SK-N-SH treated with all-trans-retinoic acid at 6 μM for 48 hours (cell line): ENCODE measurements at regions not wholly inside any gene's neighbourhood (a gene's known extent, or its start where the extent isn't known, plus 50 kb on each side); places are given as distances from the start of the nearest gene placed in this dataset.

ENCODE experiments used
- ATAC-seq: fragments of 200-7000 bp; cut with Tn5 transposase; 3 replicates; pipeline ENCODE4 v1.9.1; 2020; ENCODE audit warnings: mild to moderate bottlenecking, moderate library complexity
- ARNTL ChIP-seq: fragments of 450-650 bp; formaldehyde crosslinking; IDR thresholded peaks from 2 replicates; pipeline ENCODE4 v1.5.0; 2020; ENCODE audit warnings: low read depth, mild to moderate bottlenecking, moderate library complexity, borderline replicate concordance
- BACH2 ChIP-seq: fragments of 250-450 bp; sonication (Bioruptor Pico); IDR thresholded peaks from 2 replicates; pipeline ENCODE4 v1.9.0; 2021; ENCODE audit warnings: mild to moderate bottlenecking, borderline replicate concordance
- CSDC2 ChIP-seq: fragments of 250-450 bp; sonication (Bioruptor Pico); IDR thresholded peaks from 2 replicates; pipeline ENCODE4 v1.5.0; 2020; ENCODE audit warnings: mild to moderate bottlenecking, moderate library complexity
- ESRRG ChIP-seq: fragments of 250-450 bp; sonication (Bioruptor Pico); IDR thresholded peaks from 2 replicates; pipeline ENCODE4 v1.6.1; 2021; ENCODE audit warnings: mild to moderate bottlenecking
- GLIS3 ChIP-seq: fragments of 250-450 bp; sonication (Bioruptor Pico); IDR thresholded peaks from 2 replicates; pipeline ENCODE4 v1.5.0; 2020; ENCODE audit warnings: mild to moderate bottlenecking, moderate library complexity
- ISL1 ChIP-seq: fragments of 250-450 bp; sonication (Bioruptor Pico); IDR thresholded peaks from 2 replicates; pipeline ENCODE4 v2.1.2; 2022; ENCODE audit warnings: mild to moderate bottlenecking, moderate library complexity
- OSR1 ChIP-seq: fragments of 250-450 bp; sonication (Bioruptor Pico); IDR thresholded peaks from 2 replicates; pipeline ENCODE4 v1.8.0; 2022; ENCODE audit warnings: moderate library complexity, mild to moderate bottlenecking, inconsistent platforms
- PPARA ChIP-seq: fragments of 250-450 bp; sonication (Bioruptor Pico); IDR thresholded peaks from 2 replicates; pipeline ENCODE4 v1.5.0; 2020; ENCODE audit warnings: mild to moderate bottlenecking, borderline replicate concordance
- RARB ChIP-seq: fragments of 250-450 bp; sonication (Bioruptor Pico); IDR thresholded peaks from 2 replicates; pipeline ENCODE4 v1.8.0; 2021; ENCODE audit warnings: mild to moderate bottlenecking, moderate library complexity
- SNAI2 ChIP-seq: fragments of 250-450 bp; sonication (Bioruptor Pico); IDR thresholded peaks from 2 replicates; pipeline ENCODE4 v1.5.0; 2020; ENCODE audit warnings: mild to moderate bottlenecking, moderate library complexity
- TCF4 ChIP-seq: fragments of 250-450 bp; sonication (Bioruptor Pico); IDR thresholded peaks from 2 replicates; pipeline ENCODE4 v1.8.0; 2021; ENCODE audit warnings: mild to moderate bottlenecking, moderate library complexity, borderline replicate concordance
- TOX ChIP-seq: fragments of 250-450 bp; sonication (Bioruptor Pico); IDR thresholded peaks from 2 replicates; pipeline ENCODE4 v1.8.0; 2021; ENCODE audit warnings: mild to moderate bottlenecking, moderate library complexity, borderline replicate concordance
- ZFP3 ChIP-seq: fragments of 250-450 bp; sonication (Bioruptor Pico); IDR thresholded peaks from 2 replicates; pipeline ENCODE4 v1.5.0; 2020; ENCODE audit warnings: mild to moderate bottlenecking, moderate library complexity
- ZNF565 ChIP-seq: fragments of 450-650 bp; formaldehyde crosslinking; conservative IDR thresholded peaks from 2 replicates; pipeline ENCODE4 v1.5.0; 2020; ENCODE audit warnings: low read depth, mild to moderate bottlenecking, moderate library complexity
- ZNF70 ChIP-seq: fragments of 450-650 bp; formaldehyde crosslinking; IDR thresholded peaks from 2 replicates; pipeline ENCODE4 v1.5.0; 2020; ENCODE audit warnings: mild to moderate bottlenecking, moderate library complexity
- ZNF8 ChIP-seq: fragments of 450-650 bp; formaldehyde crosslinking; IDR thresholded peaks from 2 replicates; pipeline ENCODE4 v1.5.0; 2020; ENCODE audit warnings: mild to moderate bottlenecking, moderate library complexity
- TF ChIP-seq, protein P1 (sequence below): fragments of 250-450 bp; sonication (Bioruptor Pico); IDR thresholded peaks from 2 replicates; pipeline ENCODE4 v1.5.0; 2020; ENCODE audit warnings: mild to moderate bottlenecking, moderate library complexity
- TF ChIP-seq, protein P2 (sequence below): fragments of 250-450 bp; sonication (Bioruptor Pico); IDR thresholded peaks from 2 replicates; pipeline ENCODE4 v1.5.1; 2021; ENCODE audit warnings: mild to moderate bottlenecking, moderate library complexity
- TF ChIP-seq, protein P3 (sequence below): fragments of 250-450 bp; sonication (Bioruptor Pico); IDR thresholded peaks from 2 replicates; pipeline ENCODE4 v1.5.1; 2020; ENCODE audit warnings: low read depth, mild to moderate bottlenecking, moderate library complexity
- TF ChIP-seq, protein P4 (sequence below): fragments of 250-450 bp; sonication (Bioruptor Pico); IDR thresholded peaks from 2 replicates; pipeline ENCODE4 v1.8.0; 2021; ENCODE audit warnings: low read depth, mild to moderate bottlenecking, moderate library complexity, borderline replicate concordance

DNA sequence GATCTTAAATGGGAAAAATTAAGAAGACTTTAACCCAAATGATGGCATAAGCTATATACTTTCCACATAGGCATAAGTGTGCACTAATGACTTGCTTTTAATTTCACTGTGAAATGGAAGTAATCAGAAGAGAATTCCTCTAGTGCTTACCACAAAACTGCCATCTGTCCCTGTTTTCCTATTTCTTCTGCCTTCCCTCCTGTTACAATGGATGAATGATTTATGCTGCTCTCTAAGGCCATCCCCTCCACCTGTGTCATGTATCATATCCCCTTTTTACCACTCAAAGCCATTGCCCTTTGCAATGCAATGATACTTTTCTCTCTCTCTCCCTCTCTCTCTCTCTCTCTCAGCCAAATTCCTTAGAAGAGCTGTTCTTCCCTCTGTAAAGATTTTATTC lies 109.1 kb downstream of the C12orf50 start:
- no peak for ATAC-seq
- TF ChIP-seq TOX (CRISPR knock-in tag) (no peak), RARB (CRISPR knock-in tag) (no peak), TCF4 (CRISPR knock-in tag) (no peak), BACH2 (CRISPR knock-in tag) (no peak), CSDC2 (CRISPR knock-in tag) (no peak), ISL1 (no peak), ESRRG (CRISPR knock-in tag) (no peak), ZNF8 (no peak), ZNF565 (CRISPR knock-in tag) (no peak), ZFP3 (CRISPR knock-in tag) (no peak)
- TF ChIP-seq, protein P1, sequence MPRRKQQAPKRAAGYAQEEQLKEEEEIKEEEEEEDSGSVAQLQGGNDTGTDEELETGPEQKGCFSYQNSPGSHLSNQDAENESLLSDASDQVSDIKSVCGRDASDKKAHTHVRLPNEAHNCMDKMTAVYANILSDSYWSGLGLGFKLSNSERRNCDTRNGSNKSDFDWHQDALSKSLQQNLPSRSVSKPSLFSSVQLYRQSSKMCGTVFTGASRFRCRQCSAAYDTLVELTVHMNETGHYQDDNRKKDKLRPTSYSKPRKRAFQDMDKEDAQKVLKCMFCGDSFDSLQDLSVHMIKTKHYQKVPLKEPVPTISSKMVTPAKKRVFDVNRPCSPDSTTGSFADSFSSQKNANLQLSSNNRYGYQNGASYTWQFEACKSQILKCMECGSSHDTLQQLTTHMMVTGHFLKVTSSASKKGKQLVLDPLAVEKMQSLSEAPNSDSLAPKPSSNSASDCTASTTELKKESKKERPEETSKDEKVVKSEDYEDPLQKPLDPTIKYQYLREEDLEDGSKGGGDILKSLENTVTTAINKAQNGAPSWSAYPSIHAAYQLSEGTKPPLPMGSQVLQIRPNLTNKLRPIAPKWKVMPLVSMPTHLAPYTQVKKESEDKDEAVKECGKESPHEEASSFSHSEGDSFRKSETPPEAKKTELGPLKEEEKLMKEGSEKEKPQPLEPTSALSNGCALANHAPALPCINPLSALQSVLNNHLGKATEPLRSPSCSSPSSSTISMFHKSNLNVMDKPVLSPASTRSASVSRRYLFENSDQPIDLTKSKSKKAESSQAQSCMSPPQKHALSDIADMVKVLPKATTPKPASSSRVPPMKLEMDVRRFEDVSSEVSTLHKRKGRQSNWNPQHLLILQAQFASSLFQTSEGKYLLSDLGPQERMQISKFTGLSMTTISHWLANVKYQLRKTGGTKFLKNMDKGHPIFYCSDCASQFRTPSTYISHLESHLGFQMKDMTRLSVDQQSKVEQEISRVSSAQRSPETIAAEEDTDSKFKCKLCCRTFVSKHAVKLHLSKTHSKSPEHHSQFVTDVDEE (CRISPR knock-in tag): no peak
- TF ChIP-seq, all 23 proteins: peak for 0

DNA sequence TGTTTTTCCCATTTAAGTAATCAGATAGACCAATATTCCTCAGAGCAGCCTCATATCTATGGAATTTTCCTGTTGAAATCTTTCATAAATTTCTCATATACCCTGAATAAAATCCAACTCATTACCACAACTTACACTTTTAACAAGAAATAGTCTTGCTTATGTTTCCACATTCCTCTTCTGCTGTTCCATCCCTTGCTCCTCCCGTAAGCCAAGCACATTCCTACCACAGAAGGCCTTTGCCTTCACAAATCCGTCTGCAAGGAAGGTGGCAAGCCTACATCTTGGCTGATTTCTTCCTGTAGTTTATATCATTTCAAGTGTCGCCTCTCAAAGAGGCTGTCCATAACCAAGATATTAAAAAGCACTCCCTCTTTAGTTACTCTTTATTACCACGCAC lies 127.7 kb downstream of the C12orf50 start:
- TF ChIP-seq, protein P2, sequence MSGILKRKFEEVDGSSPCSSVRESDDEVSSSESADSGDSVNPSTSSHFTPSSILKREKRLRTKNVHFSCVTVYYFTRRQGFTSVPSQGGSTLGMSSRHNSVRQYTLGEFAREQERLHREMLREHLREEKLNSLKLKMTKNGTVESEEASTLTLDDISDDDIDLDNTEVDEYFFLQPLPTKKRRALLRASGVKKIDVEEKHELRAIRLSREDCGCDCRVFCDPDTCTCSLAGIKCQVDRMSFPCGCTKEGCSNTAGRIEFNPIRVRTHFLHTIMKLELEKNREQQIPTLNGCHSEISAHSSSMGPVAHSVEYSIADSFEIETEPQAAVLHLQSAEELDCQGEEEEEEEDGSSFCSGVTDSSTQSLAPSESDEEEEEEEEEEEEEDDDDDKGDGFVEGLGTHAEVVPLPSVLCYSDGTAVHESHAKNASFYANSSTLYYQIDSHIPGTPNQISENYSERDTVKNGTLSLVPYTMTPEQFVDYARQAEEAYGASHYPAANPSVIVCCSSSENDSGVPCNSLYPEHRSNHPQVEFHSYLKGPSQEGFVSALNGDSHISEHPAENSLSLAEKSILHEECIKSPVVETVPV (CRISPR knock-in tag): no peak
- TF ChIP-seq ZNF70 (CRISPR knock-in tag) (no peak), ZFP3 (CRISPR knock-in tag) (no peak), PPARA (no peak), TCF4 (CRISPR knock-in tag) (no peak), OSR1 (CRISPR knock-in tag) (no peak)
- TF ChIP-seq, protein P3, sequence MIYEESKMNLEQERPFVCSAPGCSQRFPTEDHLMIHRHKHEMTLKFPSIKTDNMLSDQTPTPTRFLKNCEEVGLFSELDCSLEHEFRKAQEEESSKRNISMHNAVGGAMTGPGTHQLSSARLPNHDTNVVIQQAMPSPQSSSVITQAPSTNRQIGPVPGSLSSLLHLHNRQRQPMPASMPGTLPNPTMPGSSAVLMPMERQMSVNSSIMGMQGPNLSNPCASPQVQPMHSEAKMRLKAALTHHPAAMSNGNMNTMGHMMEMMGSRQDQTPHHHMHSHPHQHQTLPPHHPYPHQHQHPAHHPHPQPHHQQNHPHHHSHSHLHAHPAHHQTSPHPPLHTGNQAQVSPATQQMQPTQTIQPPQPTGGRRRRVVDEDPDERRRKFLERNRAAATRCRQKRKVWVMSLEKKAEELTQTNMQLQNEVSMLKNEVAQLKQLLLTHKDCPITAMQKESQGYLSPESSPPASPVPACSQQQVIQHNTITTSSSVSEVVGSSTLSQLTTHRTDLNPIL (CRISPR knock-in tag): no peak
- TF ChIP-seq, protein P4, sequence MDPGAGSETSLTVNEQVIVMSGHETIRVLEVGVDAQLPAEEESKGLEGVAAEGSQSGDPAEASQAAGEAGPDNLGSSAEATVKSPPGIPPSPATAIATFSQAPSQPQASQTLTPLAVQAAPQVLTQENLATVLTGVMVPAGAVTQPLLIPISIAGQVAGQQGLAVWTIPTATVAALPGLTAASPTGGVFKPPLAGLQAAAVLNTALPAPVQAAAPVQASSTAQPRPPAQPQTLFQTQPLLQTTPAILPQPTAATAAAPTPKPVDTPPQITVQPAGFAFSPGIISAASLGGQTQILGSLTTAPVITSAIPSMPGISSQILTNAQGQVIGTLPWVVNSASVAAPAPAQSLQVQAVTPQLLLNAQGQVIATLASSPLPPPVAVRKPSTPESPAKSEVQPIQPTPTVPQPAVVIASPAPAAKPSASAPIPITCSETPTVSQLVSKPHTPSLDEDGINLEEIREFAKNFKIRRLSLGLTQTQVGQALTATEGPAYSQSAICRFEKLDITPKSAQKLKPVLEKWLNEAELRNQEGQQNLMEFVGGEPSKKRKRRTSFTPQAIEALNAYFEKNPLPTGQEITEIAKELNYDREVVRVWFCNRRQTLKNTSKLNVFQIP (CRISPR knock-in tag): no peak
- ATAC-seq: no peak

DNA sequence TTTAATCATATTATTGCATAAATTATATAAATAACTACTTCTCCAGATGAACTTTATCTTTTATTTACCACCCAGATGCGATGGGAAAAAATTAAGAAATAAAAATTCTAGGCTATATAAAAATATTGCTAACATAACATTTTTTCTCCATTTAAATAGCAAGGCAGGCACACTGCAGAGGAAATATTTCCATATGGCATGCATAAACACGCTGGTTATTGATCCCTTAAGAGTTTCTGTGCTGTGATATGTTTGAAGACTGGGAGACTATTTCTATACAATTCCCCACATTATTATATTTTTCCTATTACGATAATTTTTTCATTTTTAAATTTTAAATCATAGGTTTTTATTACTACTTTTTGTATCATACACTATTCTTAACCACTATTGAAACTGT lies 131.5 kb downstream of the C12orf50 start:
- TF ChIP-seq ISL1 (no peak), SNAI2 (no peak), ZFP3 (CRISPR knock-in tag) (no peak), CSDC2 (CRISPR knock-in tag) (no peak), RARB (CRISPR knock-in tag) (no peak), ARNTL (no peak), TCF4 (CRISPR knock-in tag) (no peak), ZNF8 (no peak), ZNF565 (CRISPR knock-in tag) (no peak), TOX (CRISPR knock-in tag) (no peak), GLIS3 (no peak), ESRRG (CRISPR knock-in tag) (no peak)
- TF ChIP-seq, protein P4 (CRISPR knock-in tag): no peak
- TF ChIP-seq, protein P1 (CRISPR knock-in tag): no peak
- no peak for ATAC-seq
